ENCODE measurements at regions not wholly inside any gene's neighbourhood (a gene's known extent, or its start where the extent isn't known, plus 50 kb on each side); places are given as distances from the start of the nearest gene placed in this dataset.

DNA sequence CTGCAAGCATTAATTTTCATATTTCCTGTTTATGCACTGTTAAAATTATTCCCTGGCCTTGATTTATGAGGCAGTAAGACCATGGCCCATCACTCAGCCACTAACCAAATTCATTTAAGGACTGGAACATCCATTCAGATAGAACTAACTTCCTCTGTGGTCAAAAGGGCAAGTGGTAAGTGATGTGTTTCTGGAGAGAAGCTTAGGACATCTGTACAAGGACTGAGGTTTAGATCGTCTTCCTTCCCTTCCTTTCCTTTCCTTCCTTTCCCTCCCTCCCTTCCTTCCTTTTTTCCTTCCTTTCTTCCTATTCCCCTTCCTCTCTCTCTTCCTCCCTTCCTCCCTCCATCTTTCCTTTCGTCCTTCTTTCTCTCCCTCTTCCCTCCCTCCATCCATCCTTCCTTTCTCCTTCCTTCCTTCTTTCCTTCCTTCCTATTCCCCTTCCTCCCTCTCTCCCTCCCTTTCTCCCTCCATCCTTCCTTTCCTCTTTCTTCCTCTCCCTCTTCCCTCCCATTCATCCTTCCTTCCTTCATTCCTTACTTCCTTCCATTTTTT is 1019.4 kb downstream of the TYW1 start:
- TF ChIP-seq, protein P1, sequence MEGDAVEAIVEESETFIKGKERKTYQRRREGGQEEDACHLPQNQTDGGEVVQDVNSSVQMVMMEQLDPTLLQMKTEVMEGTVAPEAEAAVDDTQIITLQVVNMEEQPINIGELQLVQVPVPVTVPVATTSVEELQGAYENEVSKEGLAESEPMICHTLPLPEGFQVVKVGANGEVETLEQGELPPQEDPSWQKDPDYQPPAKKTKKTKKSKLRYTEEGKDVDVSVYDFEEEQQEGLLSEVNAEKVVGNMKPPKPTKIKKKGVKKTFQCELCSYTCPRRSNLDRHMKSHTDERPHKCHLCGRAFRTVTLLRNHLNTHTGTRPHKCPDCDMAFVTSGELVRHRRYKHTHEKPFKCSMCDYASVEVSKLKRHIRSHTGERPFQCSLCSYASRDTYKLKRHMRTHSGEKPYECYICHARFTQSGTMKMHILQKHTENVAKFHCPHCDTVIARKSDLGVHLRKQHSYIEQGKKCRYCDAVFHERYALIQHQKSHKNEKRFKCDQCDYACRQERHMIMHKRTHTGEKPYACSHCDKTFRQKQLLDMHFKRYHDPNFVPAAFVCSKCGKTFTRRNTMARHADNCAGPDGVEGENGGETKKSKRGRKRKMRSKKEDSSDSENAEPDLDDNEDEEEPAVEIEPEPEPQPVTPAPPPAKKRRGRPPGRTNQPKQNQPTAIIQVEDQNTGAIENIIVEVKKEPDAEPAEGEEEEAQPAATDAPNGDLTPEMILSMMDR (conservative IDR thresholded peaks at IDR 0.05; ENCODE audit: low read depth, low read length) = no peak
- TF ChIP-seq EZH2 (IDR thresholded peaks at IDR 0.05; ENCODE audit: borderline replicate concordance, low read depth, low read length, poor library complexity, severe bottlenecking) = no peak

Data from A673 (cell line).